ENCODE measurements at regions not wholly inside any gene's neighbourhood (a gene's known extent, or its start where the extent isn't known, plus 50 kb on each side); places are given as distances from the start of the nearest gene placed in this dataset.

- H3K4me3 ChIP-seq (ENCODE audit: low read depth, low read length), result no peak overlapping the region
- no peak for DNase-seq (ENCODE audit: low read depth)
- TF ChIP-seq, protein P1, sequence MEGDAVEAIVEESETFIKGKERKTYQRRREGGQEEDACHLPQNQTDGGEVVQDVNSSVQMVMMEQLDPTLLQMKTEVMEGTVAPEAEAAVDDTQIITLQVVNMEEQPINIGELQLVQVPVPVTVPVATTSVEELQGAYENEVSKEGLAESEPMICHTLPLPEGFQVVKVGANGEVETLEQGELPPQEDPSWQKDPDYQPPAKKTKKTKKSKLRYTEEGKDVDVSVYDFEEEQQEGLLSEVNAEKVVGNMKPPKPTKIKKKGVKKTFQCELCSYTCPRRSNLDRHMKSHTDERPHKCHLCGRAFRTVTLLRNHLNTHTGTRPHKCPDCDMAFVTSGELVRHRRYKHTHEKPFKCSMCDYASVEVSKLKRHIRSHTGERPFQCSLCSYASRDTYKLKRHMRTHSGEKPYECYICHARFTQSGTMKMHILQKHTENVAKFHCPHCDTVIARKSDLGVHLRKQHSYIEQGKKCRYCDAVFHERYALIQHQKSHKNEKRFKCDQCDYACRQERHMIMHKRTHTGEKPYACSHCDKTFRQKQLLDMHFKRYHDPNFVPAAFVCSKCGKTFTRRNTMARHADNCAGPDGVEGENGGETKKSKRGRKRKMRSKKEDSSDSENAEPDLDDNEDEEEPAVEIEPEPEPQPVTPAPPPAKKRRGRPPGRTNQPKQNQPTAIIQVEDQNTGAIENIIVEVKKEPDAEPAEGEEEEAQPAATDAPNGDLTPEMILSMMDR (IDR thresholded peaks at IDR 0.05; ENCODE audit: insufficient read depth, low read depth, low read length), result no peak
Observed at GRCh38 chr18:70645971-70646370, 357.1 kb downstream of the SOCS6 start.

DNA sequence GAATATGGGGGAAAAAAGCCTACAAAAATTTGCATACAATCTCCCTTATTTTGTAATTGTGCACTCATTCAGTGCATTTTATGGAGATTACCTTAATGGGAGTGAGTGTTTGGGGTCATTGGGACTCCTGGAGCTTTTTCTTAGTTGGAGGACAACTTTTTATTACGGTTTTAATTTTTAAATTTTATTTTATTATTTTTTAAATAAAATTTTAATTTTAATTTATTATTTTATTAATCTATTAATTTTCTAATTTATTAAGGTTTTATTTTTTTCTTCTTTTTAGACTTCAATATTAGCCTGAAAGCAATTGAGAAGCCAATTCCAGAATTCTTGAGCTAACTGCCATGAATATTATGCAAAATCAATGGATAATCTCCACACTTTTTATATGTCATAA lies 355.0 kb downstream of the SOCS6 start:
- H3K4me3 ChIP-seq (ENCODE audit: low read depth, low read length), result no peak overlapping the region
- TF ChIP-seq, protein P1 (IDR thresholded peaks at IDR 0.05; ENCODE audit: insufficient read depth, low read depth, low read length), result no peak
- no peak for DNase-seq (ENCODE audit: low read depth)

GRCh38 chr18:70641156-70641775 lies 352.4 kb downstream of the SOCS6 start:
- no peak overlapping the region for H3K4me3 ChIP-seq (ENCODE audit: low read depth, low read length)
- no peak for DNase-seq (ENCODE audit: low read depth)
- TF ChIP-seq, protein P1 (IDR thresholded peaks at IDR 0.05; ENCODE audit: insufficient read depth, low read depth, low read length), result no peak

GRCh38 chr18:70640336-70640887 lies 351.6 kb downstream of the SOCS6 start:
- H3K4me3 ChIP-seq (ENCODE audit: low read depth, low read length), result no peak overlapping the region
- DNase-seq (ENCODE audit: low read depth), result no peak
- TF ChIP-seq, protein P1 (IDR thresholded peaks at IDR 0.05; ENCODE audit: insufficient read depth, low read depth, low read length), result no peak

GRCh38 chr18:70636991-70637390 lies 348.1 kb downstream of the SOCS6 start:
- TF ChIP-seq, protein P1 (IDR thresholded peaks at IDR 0.05; ENCODE audit: insufficient read depth, low read depth, low read length), result no peak
- DNase-seq (ENCODE audit: low read depth), result no peak
- H3K4me3 ChIP-seq (ENCODE audit: low read depth, low read length), result no peak overlapping the region

GRCh38 chr18:70634576-70635147 lies 345.8 kb downstream of the SOCS6 start:
- no peak for DNase-seq (ENCODE audit: low read depth)
- no peak overlapping the region for H3K4me3 ChIP-seq (ENCODE audit: low read depth, low read length)
- TF ChIP-seq, protein P1 (IDR thresholded peaks at IDR 0.05; ENCODE audit: insufficient read depth, low read depth, low read length), result no peak

Data from fibroblast of villous mesenchyme (primary cell).